ENCODE measurements at regions not wholly inside any gene's neighbourhood (a gene's known extent, or its start where the extent isn't known, plus 50 kb on each side); places are given as distances from the start of the nearest gene placed in this dataset.

DNA sequence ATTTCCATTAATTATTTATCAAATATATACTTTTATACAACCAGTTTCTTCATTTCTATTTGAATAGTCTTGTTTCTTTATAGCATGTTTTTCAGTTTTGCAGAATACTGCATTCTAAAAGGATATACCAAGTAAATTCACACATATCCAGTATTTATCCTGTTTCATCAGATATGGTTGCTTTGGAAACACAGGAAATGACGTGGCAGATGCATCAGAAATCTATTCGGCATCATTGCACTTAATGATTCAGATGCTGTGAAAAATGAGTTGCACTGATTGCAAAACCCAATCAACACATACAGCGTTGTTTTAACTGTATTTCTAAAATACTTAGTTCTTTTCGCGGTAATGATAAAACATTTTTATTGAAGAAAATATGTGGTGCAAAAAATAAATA, 594.9 kb downstream of the CDH26 start:
- Histone ChIP-seq H2AFZ (ENCODE audit: low read depth, low read length, severe bottlenecking) (no peak overlapping the region), H3K9ac (ENCODE audit: low read length) (no peak overlapping the region), H4K20me1 (ENCODE audit: low read depth, low read length) (no peaks in the 10 kb centered on the region), H3K9me3 (ENCODE audit: insufficient read depth, low read length) (no peaks in the 10 kb centered on the region), H3K36me3 (ENCODE audit: low read length) (no peaks in the 10 kb centered on the region), H3K27ac (ENCODE audit: low read depth, low read length) (no peak overlapping the region), H3K4me2 (ENCODE audit: low read depth, low read length, poor library complexity, severe bottlenecking) (no peak overlapping the region), H3K27me3 (ENCODE audit: low read length) (no peaks in the 10 kb centered on the region), H3K9me2 (replicated peaks; ENCODE audit: insufficient read depth, low read length) (no peaks in the 10 kb centered on the region), H3K79me2 (ENCODE audit: insufficient read depth, low read length) (no peaks in the 10 kb centered on the region), H3K4me3 (ENCODE audit: insufficient read depth, low read length, poor library complexity, severe bottlenecking) (no peak overlapping the region), H3F3A (ENCODE audit: insufficient read depth) (no peaks in the 10 kb centered on the region)
- TF ChIP-seq, protein P1, sequence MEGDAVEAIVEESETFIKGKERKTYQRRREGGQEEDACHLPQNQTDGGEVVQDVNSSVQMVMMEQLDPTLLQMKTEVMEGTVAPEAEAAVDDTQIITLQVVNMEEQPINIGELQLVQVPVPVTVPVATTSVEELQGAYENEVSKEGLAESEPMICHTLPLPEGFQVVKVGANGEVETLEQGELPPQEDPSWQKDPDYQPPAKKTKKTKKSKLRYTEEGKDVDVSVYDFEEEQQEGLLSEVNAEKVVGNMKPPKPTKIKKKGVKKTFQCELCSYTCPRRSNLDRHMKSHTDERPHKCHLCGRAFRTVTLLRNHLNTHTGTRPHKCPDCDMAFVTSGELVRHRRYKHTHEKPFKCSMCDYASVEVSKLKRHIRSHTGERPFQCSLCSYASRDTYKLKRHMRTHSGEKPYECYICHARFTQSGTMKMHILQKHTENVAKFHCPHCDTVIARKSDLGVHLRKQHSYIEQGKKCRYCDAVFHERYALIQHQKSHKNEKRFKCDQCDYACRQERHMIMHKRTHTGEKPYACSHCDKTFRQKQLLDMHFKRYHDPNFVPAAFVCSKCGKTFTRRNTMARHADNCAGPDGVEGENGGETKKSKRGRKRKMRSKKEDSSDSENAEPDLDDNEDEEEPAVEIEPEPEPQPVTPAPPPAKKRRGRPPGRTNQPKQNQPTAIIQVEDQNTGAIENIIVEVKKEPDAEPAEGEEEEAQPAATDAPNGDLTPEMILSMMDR (IDR thresholded peaks at IDR 0.05; ENCODE audit: insufficient read depth, low read length, poor library complexity, severe bottlenecking) = no peak
- TF ChIP-seq EZH2phosphoT487 (conservative IDR thresholded peaks at IDR 0.05; ENCODE audit: low read length) = no peak

DNA sequence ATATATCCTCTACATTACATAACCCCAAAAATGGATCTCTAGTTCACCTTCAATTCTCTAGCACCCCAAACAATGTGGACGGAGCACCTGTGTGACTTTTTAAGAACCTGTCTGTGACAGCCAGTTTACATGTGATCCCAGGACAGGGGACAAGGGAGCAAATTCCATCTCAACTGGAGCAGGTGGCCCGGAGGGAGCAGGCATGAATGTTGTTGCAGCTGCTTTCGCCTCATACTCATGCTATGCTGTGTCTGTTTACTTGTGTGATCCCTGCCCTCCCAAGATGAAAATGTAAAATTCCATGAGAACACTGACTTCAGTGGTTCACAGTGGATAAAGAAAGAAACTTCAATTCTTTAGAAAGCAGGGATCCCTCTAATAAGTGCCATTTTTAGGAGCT, 600.3 kb downstream of the CDH26 start:
- H2AFZ ChIP-seq (ENCODE audit: low read depth, low read length, severe bottlenecking) = no peak overlapping the region
- no peaks in the 10 kb centered on the region for H4K20me1 ChIP-seq (ENCODE audit: low read depth, low read length)
- H3F3A ChIP-seq (ENCODE audit: insufficient read depth) = no peaks in the 10 kb centered on the region
- H3K36me3 ChIP-seq (ENCODE audit: low read length) = no peaks in the 10 kb centered on the region
- TF ChIP-seq EZH2phosphoT487 (conservative IDR thresholded peaks at IDR 0.05; ENCODE audit: low read length) = no peak
- TF ChIP-seq, protein P1 (IDR thresholded peaks at IDR 0.05; ENCODE audit: insufficient read depth, low read length, poor library complexity, severe bottlenecking) = no peak
- no peaks in the 10 kb centered on the region for H3K9me2 ChIP-seq (replicated peaks; ENCODE audit: insufficient read depth, low read length)
- H3K4me2 ChIP-seq (ENCODE audit: low read depth, low read length, poor library complexity, severe bottlenecking) = no peak overlapping the region
- H3K9ac ChIP-seq (ENCODE audit: low read length) = no peak overlapping the region
- H3K79me2 ChIP-seq (ENCODE audit: insufficient read depth, low read length) = no peaks in the 10 kb centered on the region
- no peak overlapping the region for H3K27ac ChIP-seq (ENCODE audit: low read depth, low read length)
- no peaks in the 10 kb centered on the region for H3K9me3 ChIP-seq (ENCODE audit: insufficient read depth, low read length)
- no peaks in the 10 kb centered on the region for H3K27me3 ChIP-seq (ENCODE audit: low read length)
- no peak overlapping the region for H3K4me3 ChIP-seq (ENCODE audit: insufficient read depth, low read length, poor library complexity, severe bottlenecking)

GRCh38 chr20:60559462-60559861, 601.2 kb downstream of the CDH26 start:
- Histone ChIP-seq H4K20me1 (ENCODE audit: low read depth, low read length) (no peaks in the 10 kb centered on the region), H3K9me2 (replicated peaks; ENCODE audit: insufficient read depth, low read length) (no peaks in the 10 kb centered on the region), H3K36me3 (ENCODE audit: low read length) (no peaks in the 10 kb centered on the region), H3K27ac (ENCODE audit: low read depth, low read length) (no peak overlapping the region), H2AFZ (ENCODE audit: low read depth, low read length, severe bottlenecking) (no peak overlapping the region), H3K4me3 (ENCODE audit: insufficient read depth, low read length, poor library complexity, severe bottlenecking) (no peak overlapping the region), H3K27me3 (ENCODE audit: low read length) (no peaks in the 10 kb centered on the region), H3K9ac (ENCODE audit: low read length) (no peak overlapping the region), H3K9me3 (ENCODE audit: insufficient read depth, low read length) (no peaks in the 10 kb centered on the region), H3F3A (ENCODE audit: insufficient read depth) (no peaks in the 10 kb centered on the region), H3K79me2 (ENCODE audit: insufficient read depth, low read length) (no peaks in the 10 kb centered on the region), H3K4me2 (ENCODE audit: low read depth, low read length, poor library complexity, severe bottlenecking) (no peak overlapping the region)
- TF ChIP-seq, protein P1 (IDR thresholded peaks at IDR 0.05; ENCODE audit: insufficient read depth, low read length, poor library complexity, severe bottlenecking) = no peak
- no peak for TF ChIP-seq EZH2phosphoT487 (conservative IDR thresholded peaks at IDR 0.05; ENCODE audit: low read length)
